IMR-90 (cell line): ENCODE measurements at regions not wholly inside any gene's neighbourhood (a gene's known extent, or its start where the extent isn't known, plus 50 kb on each side); places are given as distances from the start of the nearest gene placed in this dataset.

ENCODE experiments used
- ATAC-seq: fragments of 200-7000 bp; cut with Tn5 transposase; 2 replicates; pipeline ENCODE4 v1.9.1; 2020; ENCODE audit warnings: low read depth, mild to moderate bottlenecking, moderate library complexity
- BruUV-seq: library from RNA; stranded (reverse); fragments of 400-500 nt; replicated peaks from 2 replicates; lab custom pipeline; 2021; lab: Mats Ljungman, UMichigan
- CTCF ChIA-PET: fragments of 300-600 bp; formaldehyde crosslinking; extraction: SDS; loops from one replicate; lab custom pipeline; 2021; ENCODE audit warnings: antibody characterized with exemption; lab: Yijun Ruan, JAX
- POLR2A ChIA-PET: fragments of 300-600 bp; sonication (Branson Sonifier 250); formaldehyde crosslinking; loops from one replicate; lab custom pipeline; 2022; ENCODE audit warnings: antibody characterized with exemption; ENCODE audit not compliant: unreplicated experiment; lab: Charles Lee
- DNase-seq: peaks from one replicate; pipeline ENCODE4 v3.0.0; 2013
- H2AFZ ChIP-seq: replicated peaks from 2 replicates; pipeline ENCODE3; 2013; ENCODE audit warnings: low read length, mild to moderate bottlenecking; ENCODE audit not compliant: poor library complexity
- H2AK5ac ChIP-seq: 2 replicates; pipeline ENCODE4 v1.6.1; 2013; ENCODE audit warnings: low read depth, low read length, inconsistent platforms
- H2AK9ac ChIP-seq: replicated peaks from 2 replicates; pipeline ENCODE3; 2013; ENCODE audit warnings: mild to moderate bottlenecking, low read depth, low read length, moderate library complexity; ENCODE audit not compliant: poor library complexity
- H2BK120ac ChIP-seq: 2 replicates; pipeline ENCODE4 v1.6.1; 2013; ENCODE audit warnings: low read depth, low read length, inconsistent platforms
- H2BK15ac ChIP-seq: 3 replicates; pipeline ENCODE4 v1.6.1; 2013; ENCODE audit warnings: low read depth, low read length, inconsistent platforms
- H2BK20ac ChIP-seq: 2 replicates; pipeline ENCODE4 v1.6.1; 2013; ENCODE audit warnings: low read depth, mild to moderate bottlenecking, inconsistent platforms, low read length, moderate library complexity
- H2BK5ac ChIP-seq: 2 replicates; pipeline ENCODE4 v1.6.1; 2013; ENCODE audit warnings: mild to moderate bottlenecking, low read depth, low read length, inconsistent platforms; ENCODE audit not compliant: poor library complexity, severe bottlenecking
- H3K14ac ChIP-seq: replicated peaks from 2 replicates; pipeline ENCODE4 v1.6.1; 2013; ENCODE audit warnings: low read depth, low read length, inconsistent platforms
- H3K18ac ChIP-seq: 2 replicates; pipeline ENCODE4 v1.6.1; 2013; ENCODE audit warnings: low read depth, low read length, control low read depth
- H3K23ac ChIP-seq: 2 replicates; pipeline ENCODE4 v1.6.1; 2013; ENCODE audit warnings: low read depth, low read length, inconsistent platforms
- H3K27ac ChIP-seq: 2 replicates; pipeline ENCODE4 v1.5.1; 2013; ENCODE audit warnings: mild to moderate bottlenecking, control low read depth, low read length; ENCODE audit not compliant: insufficient read depth
- H3K27me3 ChIP-seq: 2 replicates; pipeline ENCODE4 v1.6.1; 2013; ENCODE audit warnings: low read length; ENCODE audit not compliant: control insufficient read depth, insufficient read depth
- H3K36me3 ChIP-seq: 2 replicates; pipeline ENCODE4 v1.6.1; 2013; ENCODE audit warnings: low read length, mixed read lengths; ENCODE audit not compliant: control insufficient read depth, insufficient read depth
- H3K4ac ChIP-seq: 2 replicates; pipeline ENCODE4 v1.6.1; 2013; ENCODE audit warnings: low read depth, low read length, inconsistent platforms
- H3K4me1 ChIP-seq: 2 replicates; pipeline ENCODE4 v1.6.1; 2013; ENCODE audit warnings: low read length, mixed read lengths; ENCODE audit not compliant: control insufficient read depth, insufficient read depth
- H3K4me2 ChIP-seq: 2 replicates; pipeline ENCODE4 v1.6.1; 2013; ENCODE audit warnings: low read depth, mild to moderate bottlenecking, control low read depth, low read length, moderate library complexity
- H3K4me3 ChIP-seq: 2 replicates; pipeline ENCODE4 v1.5.1; 2013; ENCODE audit warnings: low read depth, mild to moderate bottlenecking, control low read depth, low read length, moderate library complexity; ENCODE audit not compliant: insufficient read depth
- H3K56ac ChIP-seq: 2 replicates; pipeline ENCODE4 v1.6.1; 2013; ENCODE audit warnings: low read length, inconsistent platforms; ENCODE audit not compliant: insufficient read depth; ENCODE audit errors: extremely low read depth
- H3K79me1 ChIP-seq, 2 experiments: 2 replicates each; pipeline ENCODE4 v1.6.1; 2013; ENCODE audit warnings: low read length in 2 of 2, inconsistent platforms in 1 of 2, low read depth in 1 of 2
- H3K9ac ChIP-seq: 2 replicates; pipeline ENCODE4 v1.6.1; 2013; ENCODE audit warnings: low read depth, low read length, control low read depth
- H3K9me1 ChIP-seq: 2 replicates; pipeline ENCODE4 v1.6.1; 2013; ENCODE audit warnings: low read length, inconsistent platforms; ENCODE audit not compliant: insufficient read depth
- H3K9me3 ChIP-seq: 2 replicates; pipeline ENCODE4 v1.6.1; 2013; ENCODE audit warnings: low read length; ENCODE audit not compliant: control insufficient read depth, insufficient read depth
- H4K20me1 ChIP-seq: 2 replicates; pipeline ENCODE4 v1.6.1; 2013; ENCODE audit warnings: low read length, inconsistent platforms; ENCODE audit not compliant: insufficient read depth
- H4K5ac ChIP-seq: 2 replicates; pipeline ENCODE4 v1.6.1; 2013; ENCODE audit warnings: mild to moderate bottlenecking, low read depth, low read length, control low read depth
- H4K8ac ChIP-seq, 2 experiments: 2 replicates each; pipeline ENCODE4 v1.6.1; 2013; ENCODE audit warnings: low read depth in 2 of 2, low read length in 2 of 2, control low read depth in 1 of 2, inconsistent platforms in 1 of 2
- H4K91ac ChIP-seq: 2 replicates; pipeline ENCODE4 v1.6.1; 2013; ENCODE audit warnings: low read depth, low read length, inconsistent platforms; ENCODE audit not compliant: insufficient read depth
- CEBPB ChIP-seq: IDR thresholded peaks from 2 replicates; pipeline ENCODE4 v1.6.1; 2012; ENCODE audit warnings: low read depth, low read length, improper control_type of control experiment
- ELK1 ChIP-seq: fragments of 150-350 bp; IDR thresholded peaks from 2 replicates; pipeline ENCODE4 v1.6.1; 2016; ENCODE audit warnings: low read depth, mild to moderate bottlenecking, low read length, moderate library complexity, borderline replicate concordance
- FOS ChIP-seq: fragments of 150-350 bp; IDR thresholded peaks from 2 replicates; pipeline ENCODE4 v1.6.1; 2016; ENCODE audit warnings: low read depth, low read length
- MXI1 ChIP-seq: IDR thresholded peaks from 2 replicates; pipeline ENCODE4 v1.6.1; 2012; ENCODE audit warnings: low read depth, mild to moderate bottlenecking, low read length, moderate library complexity, borderline replicate concordance
- NFE2L2 ChIP-seq: fragments of 150-350 bp; IDR thresholded peaks from 2 replicates; pipeline ENCODE4 v1.6.1; 2016; ENCODE audit warnings: low read depth, mild to moderate bottlenecking, low read length
- RAD21 ChIP-seq: IDR thresholded peaks from 2 replicates; pipeline ENCODE4 v1.6.1; 2012; ENCODE audit warnings: low read length, improper control_type of control experiment
- RFX5 ChIP-seq: IDR thresholded peaks from 2 replicates; pipeline ENCODE4 v1.8.0; 2012; ENCODE audit warnings: low read depth, mild to moderate bottlenecking, low read length, moderate library complexity
- SMC3 ChIP-seq: fragments of 150-350 bp; IDR thresholded peaks from 2 replicates; pipeline ENCODE4 v1.6.1; 2016; ENCODE audit warnings: low read depth, mild to moderate bottlenecking, antibody characterized with exemption, low read length, moderate library complexity
- WGBS, 2 experiments: methylation state at CpG; one replicate each; pipeline versions ENCODE4 v1.1.5 to v1.1.7; 2013; ENCODE audit warnings: missing lambda C conversion rate in 2 of 2; ENCODE audit not compliant: insufficient read length in 1 of 2; ENCODE audit errors: extremely low coverage in 2 of 2; 5-methylcytosine and 5-hydroxymethylcytosine counted together
- dilution Hi-C: fragments of 300-500 bp; cut with HindIII; formaldehyde crosslinking; loops from one replicate; pipeline ENCODE4 v1.14.3; 2018; ENCODE audit warnings: low sequenced_read_pairs; ENCODE audit not compliant: unreplicated experiment
- in situ Hi-C: fragments of 300-500 bp; cut with MboI; formaldehyde crosslinking; loops from 3 replicates; pipeline ENCODE4 v1.14.3; 2019; ENCODE audit warnings: low sequenced_read_pairs, inconsistent platforms, mixed read lengths
- intact Hi-C: fragments of 100-400 bp; cut with micrococcal nuclease; formaldehyde crosslinking; loops from 2 replicates; pipeline ENCODE4 v1.10.0; 2022
- TF ChIP-seq, protein P1 (sequence below): fragments of 150-350 bp; IDR thresholded peaks from 2 replicates; pipeline ENCODE4 v1.6.1; 2017; ENCODE audit warnings: mild to moderate bottlenecking, antibody characterized with exemption, low read length, low read depth

DNA sequence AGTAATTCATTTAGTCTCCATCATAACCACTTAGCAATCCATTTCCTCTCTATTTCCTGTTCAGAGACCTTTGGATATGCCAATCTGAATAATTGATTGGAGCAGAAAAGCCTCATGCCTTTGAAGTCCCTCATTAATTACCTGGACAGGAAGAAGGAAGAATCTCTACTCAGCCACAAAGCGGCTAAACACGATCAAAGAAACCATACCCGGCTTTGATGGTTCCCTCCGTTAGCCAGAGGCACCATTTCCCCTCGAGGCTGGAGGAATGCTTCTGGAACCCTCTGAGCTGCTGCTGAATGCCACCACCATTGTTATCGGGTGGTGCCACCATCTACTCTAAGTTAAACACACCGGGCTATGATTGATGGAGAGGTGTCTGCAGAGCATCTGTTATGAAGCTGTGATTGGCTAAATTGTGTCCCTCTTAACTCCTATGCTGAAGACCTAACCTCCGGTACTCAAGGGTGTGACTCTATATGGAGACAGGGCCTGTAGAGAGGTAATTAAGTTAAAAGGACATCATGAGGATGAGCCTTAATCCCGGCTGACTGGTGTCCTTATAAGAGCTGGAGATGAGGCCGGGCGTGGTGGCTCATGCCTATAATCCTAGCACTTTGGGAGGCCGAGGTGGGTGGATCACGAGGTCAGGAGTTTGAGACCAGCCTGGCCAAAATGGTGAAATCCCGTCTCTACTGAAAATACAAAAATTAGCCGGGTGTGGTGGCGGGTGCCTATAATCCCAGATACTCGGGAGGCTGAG, 168.6 kb downstream of the CTTN start:
- H2BK5ac ChIP-seq, result no peak overlapping the region
- no peaks in the 10 kb centered on the region for H3K9me1 ChIP-seq
- H3K79me1 ChIP-seq, result no peaks in the 10 kb centered on the region
- dilution Hi-C loops, result no loop called here
- 85% methylated on average over 6 of the region's 17 CpGs; no CpG with 5 or more reads in 1 of the 2 experiments for WGBS, 2 experiments
- POLR2A ChIA-PET, result no interaction called here
- no peak overlapping the region for H2AK5ac ChIP-seq
- no peak overlapping the region for H2BK20ac ChIP-seq
- CTCF ChIA-PET, result interaction anchor here (1.4 kb wide), 1 partner anchor 9 kb away, joined by 3 read pairs; no protein-coding TSS in a partner anchor
- no peak overlapping the region for H4K91ac ChIP-seq
- no peak overlapping the region for H3K14ac ChIP-seq
- intact Hi-C loops, result no loop called here
- H3K9me3 ChIP-seq, result no peaks in the 10 kb centered on the region
- H3K9ac ChIP-seq, result no peak overlapping the region
- H3K4ac ChIP-seq, result no peak overlapping the region
- H3K4me2 ChIP-seq, result no peak overlapping the region
- H4K20me1 ChIP-seq, result no peaks in the 10 kb centered on the region; the same call in 1 of the 2 replicates
- in situ Hi-C loops, result no loop called here
- H3K27ac ChIP-seq, result no peak overlapping the region
- no peak overlapping the region for H2BK15ac ChIP-seq
- no peak overlapping the region for H3K18ac ChIP-seq
- H3K36me3 ChIP-seq, result no peaks in the 10 kb centered on the region
- H4K5ac ChIP-seq, result no peak overlapping the region
- ATAC-seq (no peak), DNase-seq (no peak)
- BruUV-seq, result no TSS peak
- no peak overlapping the region for H4K8ac ChIP-seq
- H3K4me3 ChIP-seq, result no peak overlapping the region
- no peak overlapping the region for H2AFZ ChIP-seq
- H3K56ac ChIP-seq, result no peak overlapping the region
- no peak overlapping the region for H2BK120ac ChIP-seq
- H3K23ac ChIP-seq, result no peak overlapping the region
- peaks cover 7% of the 10 kb centered on the region; the same call in 1 of the 2 replicates for H3K4me1 ChIP-seq
- H3K27me3 ChIP-seq, result no peaks in the 10 kb centered on the region; the same call in 1 of the 2 replicates
- no peak for TF ChIP-seq RAD21
- no peak for TF ChIP-seq MXI1
- TF ChIP-seq ELK1, result no peak
- no peak for TF ChIP-seq CEBPB
- no peak for TF ChIP-seq FOS
- TF ChIP-seq NFE2L2, result no peak
- TF ChIP-seq RFX5, result no peak
- TF ChIP-seq SMC3, result no peak
- TF ChIP-seq, protein P1, sequence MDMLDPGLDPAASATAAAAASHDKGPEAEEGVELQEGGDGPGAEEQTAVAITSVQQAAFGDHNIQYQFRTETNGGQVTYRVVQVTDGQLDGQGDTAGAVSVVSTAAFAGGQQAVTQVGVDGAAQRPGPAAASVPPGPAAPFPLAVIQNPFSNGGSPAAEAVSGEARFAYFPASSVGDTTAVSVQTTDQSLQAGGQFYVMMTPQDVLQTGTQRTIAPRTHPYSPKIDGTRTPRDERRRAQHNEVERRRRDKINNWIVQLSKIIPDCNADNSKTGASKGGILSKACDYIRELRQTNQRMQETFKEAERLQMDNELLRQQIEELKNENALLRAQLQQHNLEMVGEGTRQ, result no peak
- no peak overlapping the region for H2AK9ac ChIP-seq
